ENCODE measurements at regions not wholly inside any gene's neighbourhood (a gene's known extent, or its start where the extent isn't known, plus 50 kb on each side); places are given as distances from the start of the nearest gene placed in this dataset.

GRCh38 chr2:12964904-12965539 lies 248.3 kb downstream of the TRIB2 start:
- no peak overlapping the region for H3K4me3 ChIP-seq (ENCODE audit: low read depth in 1 of 3, low read length in 3 of 3)
- no peaks in the 10 kb centered on the region for H3K27me3 ChIP-seq (ENCODE audit: control insufficient read depth in 3 of 3, insufficient read depth in 3 of 3, low read length in 3 of 3)
- no peaks in the 10 kb centered on the region for H3K9me3 ChIP-seq (ENCODE audit: control insufficient read depth in 2 of 2, insufficient read depth in 1 of 2, low read depth in 1 of 2, low read length in 1 of 2)
- H3K4me1 ChIP-seq (ENCODE audit: control insufficient read depth in 3 of 3, insufficient read depth in 2 of 3, low read depth in 1 of 3, low read length in 2 of 3) = peaks cover 0 to 3% (median 0%) of the 10 kb centered on the region in 3 donors
- no peaks in the 10 kb centered on the region for H3K36me3 ChIP-seq (ENCODE audit: control insufficient read depth in 3 of 3, insufficient read depth in 2 of 3, low read depth in 1 of 3, low read length in 3 of 3)
- DNase-seq (no peak), FAIRE-seq (no peak)
- no peak overlapping the region for H3K27ac ChIP-seq (ENCODE audit: low read depth in 1 of 3, low read length in 2 of 3)
- 78 to 93% (median 84%) methylated on average over 5 of the region's 5 CpGs for WGBS, 3 donors

- DNase-seq = peak; percentile 8 to 58
- no peak for FAIRE-seq
- H3K9me3 ChIP-seq (ENCODE audit: control insufficient read depth in 2 of 2, insufficient read depth in 1 of 2, low read depth in 1 of 2, low read length in 1 of 2) = no peaks in the 10 kb centered on the region
- H3K36me3 ChIP-seq (ENCODE audit: control insufficient read depth in 3 of 3, insufficient read depth in 2 of 3, low read depth in 1 of 3, low read length in 3 of 3) = no peaks in the 10 kb centered on the region
- H3K27ac ChIP-seq (ENCODE audit: low read depth in 1 of 3, low read length in 2 of 3) = no peak overlapping the region
- no peaks in the 10 kb centered on the region for H3K27me3 ChIP-seq (ENCODE audit: control insufficient read depth in 3 of 3, insufficient read depth in 3 of 3, low read length in 3 of 3)
- peaks cover 0 to 3% (median 0%) of the 10 kb centered on the region in 3 donors for H3K4me1 ChIP-seq (ENCODE audit: control insufficient read depth in 3 of 3, insufficient read depth in 2 of 3, low read depth in 1 of 3, low read length in 2 of 3)
- H3K4me3 ChIP-seq (ENCODE audit: low read depth in 1 of 3, low read length in 3 of 3) = no peak overlapping the region
Observed at GRCh38 chr2:12965540-12966269, 249.0 kb downstream of the TRIB2 start.

GRCh38 chr2:12967804-12968203 lies 251.1 kb downstream of the TRIB2 start:
- Histone ChIP-seq H3K4me1 (ENCODE audit: control insufficient read depth in 3 of 3, insufficient read depth in 2 of 3, low read depth in 1 of 3, low read length in 2 of 3) (peaks cover 0 to 3% (median 0%) of the 10 kb centered on the region in 3 donors), H3K9me3 (ENCODE audit: control insufficient read depth in 2 of 2, insufficient read depth in 1 of 2, low read depth in 1 of 2, low read length in 1 of 2) (no peaks in the 10 kb centered on the region), H3K27ac (ENCODE audit: low read depth in 1 of 3, low read length in 2 of 3) (no peak overlapping the region), H3K27me3 (ENCODE audit: control insufficient read depth in 3 of 3, insufficient read depth in 3 of 3, low read length in 3 of 3) (no peaks in the 10 kb centered on the region), H3K36me3 (ENCODE audit: control insufficient read depth in 3 of 3, insufficient read depth in 2 of 3, low read depth in 1 of 3, low read length in 3 of 3) (no peaks in the 10 kb centered on the region), H3K4me3 (ENCODE audit: low read depth in 1 of 3, low read length in 3 of 3) (no peak overlapping the region)
- 72 to 100% (median 88%) methylated on average over 1 of the region's 1 CpG for WGBS, 3 donors
- DNase-seq (no peak), FAIRE-seq (no peak)

- Histone ChIP-seq H3K4me1 (ENCODE audit: control insufficient read depth in 3 of 3, insufficient read depth in 2 of 3, low read depth in 1 of 3, low read length in 2 of 3) (peaks cover 0 to 3% (median 0%) of the 10 kb centered on the region in 3 donors), H3K9me3 (ENCODE audit: control insufficient read depth in 2 of 2, insufficient read depth in 1 of 2, low read depth in 1 of 2, low read length in 1 of 2) (no peaks in the 10 kb centered on the region), H3K27me3 (ENCODE audit: control insufficient read depth in 3 of 3, insufficient read depth in 3 of 3, low read length in 3 of 3) (no peaks in the 10 kb centered on the region), H3K4me3 (ENCODE audit: low read depth in 1 of 3, low read length in 3 of 3) (no peak overlapping the region), H3K27ac (ENCODE audit: low read depth in 1 of 3, low read length in 2 of 3) (no peak overlapping the region), H3K36me3 (ENCODE audit: control insufficient read depth in 3 of 3, insufficient read depth in 2 of 3, low read depth in 1 of 3, low read length in 3 of 3) (no peaks in the 10 kb centered on the region)
- FAIRE-seq (no peak), DNase-seq (no peak)
- 89 to 92% (median 90%) methylated on average over 3 of the region's 3 CpGs for WGBS, 3 donors
Observed at GRCh38 chr2:12968399-12968798, 251.7 kb downstream of the TRIB2 start.

GRCh38 chr2:12970861-12971260 lies 254.1 kb downstream of the TRIB2 start:
- FAIRE-seq (no peak), DNase-seq (no peak)
- Histone ChIP-seq H3K4me3 (ENCODE audit: low read depth in 1 of 3, low read length in 3 of 3) (no peak overlapping the region), H3K9me3 (ENCODE audit: control insufficient read depth in 2 of 2, insufficient read depth in 1 of 2, low read depth in 1 of 2, low read length in 1 of 2) (no peaks in the 10 kb centered on the region), H3K36me3 (ENCODE audit: control insufficient read depth in 3 of 3, insufficient read depth in 2 of 3, low read depth in 1 of 3, low read length in 3 of 3) (no peaks in the 10 kb centered on the region), H3K27ac (ENCODE audit: low read depth in 1 of 3, low read length in 2 of 3) (no peak overlapping the region), H3K27me3 (ENCODE audit: control insufficient read depth in 3 of 3, insufficient read depth in 3 of 3, low read length in 3 of 3) (no peaks in the 10 kb centered on the region), H3K4me1 (ENCODE audit: control insufficient read depth in 3 of 3, insufficient read depth in 2 of 3, low read depth in 1 of 3, low read length in 2 of 3) (no peaks in the 10 kb centered on the region)
- 76 to 83% (median 77%) methylated on average over 4 of the region's 4 CpGs for WGBS, 3 donors

GRCh38 chr2:12971581-12972365 lies 255.0 kb downstream of the TRIB2 start:
- DNase-seq (no peak), FAIRE-seq (no peak)
- 79 to 86% (median 79%) methylated on average over 4 of the region's 4 CpGs for WGBS, 3 donors

GRCh38 chr2:12978066-12978835 lies 261.5 kb downstream of the TRIB2 start:
- FAIRE-seq = no peak
- Histone ChIP-seq H3K36me3 (ENCODE audit: control insufficient read depth in 3 of 3, insufficient read depth in 2 of 3, low read depth in 1 of 3, low read length in 3 of 3) (no peaks in the 10 kb centered on the region), H3K4me1 (ENCODE audit: control insufficient read depth in 3 of 3, insufficient read depth in 2 of 3, low read depth in 1 of 3, low read length in 2 of 3) (no peaks in the 10 kb centered on the region), H3K9me3 (ENCODE audit: control insufficient read depth in 2 of 2, insufficient read depth in 1 of 2, low read depth in 1 of 2, low read length in 1 of 2) (no peaks in the 10 kb centered on the region), H3K27me3 (ENCODE audit: control insufficient read depth in 3 of 3, insufficient read depth in 3 of 3, low read length in 3 of 3) (peaks cover 0 to 3% (median 0%) of the 10 kb centered on the region in 3 donors), H3K4me3 (ENCODE audit: low read depth in 1 of 3, low read length in 3 of 3) (no peak overlapping the region), H3K27ac (ENCODE audit: low read depth in 1 of 3, low read length in 2 of 3) (no peak overlapping the region)
- WGBS, 3 donors = 45 to 58% (median 56%) methylated on average over 4 of the region's 4 CpGs
- DNase-seq = no peak

More at GRCh38 chr2:12971581-12972365, 255.0 kb downstream of the TRIB2 start:
- no peaks in the 10 kb centered on the region for H3K4me1 ChIP-seq (ENCODE audit: control insufficient read depth in 3 of 3, insufficient read depth in 2 of 3, low read depth in 1 of 3, low read length in 2 of 3)
- no peaks in the 10 kb centered on the region for H3K36me3 ChIP-seq (ENCODE audit: control insufficient read depth in 3 of 3, insufficient read depth in 2 of 3, low read depth in 1 of 3, low read length in 3 of 3)
- no peaks in the 10 kb centered on the region for H3K9me3 ChIP-seq (ENCODE audit: control insufficient read depth in 2 of 2, insufficient read depth in 1 of 2, low read depth in 1 of 2, low read length in 1 of 2)
- H3K27me3 ChIP-seq (ENCODE audit: control insufficient read depth in 3 of 3, insufficient read depth in 3 of 3, low read length in 3 of 3) = no peaks in the 10 kb centered on the region
- H3K4me3 ChIP-seq (ENCODE audit: low read depth in 1 of 3, low read length in 3 of 3) = no peak overlapping the region
- H3K27ac ChIP-seq (ENCODE audit: low read depth in 1 of 3, low read length in 2 of 3) = no peak overlapping the region

- peaks cover 0 to 3% (median 0%) of the 10 kb centered on the region in 3 donors for H3K27me3 ChIP-seq (ENCODE audit: control insufficient read depth in 3 of 3, insufficient read depth in 3 of 3, low read length in 3 of 3)
- no peak for FAIRE-seq
- no peak for DNase-seq
- WGBS, 3 donors = 80 to 91% (median 89%) methylated on average over 3 of the region's 3 CpGs
- H3K36me3 ChIP-seq (ENCODE audit: control insufficient read depth in 3 of 3, insufficient read depth in 2 of 3, low read depth in 1 of 3, low read length in 3 of 3) = no peaks in the 10 kb centered on the region
- H3K4me3 ChIP-seq (ENCODE audit: low read depth in 1 of 3, low read length in 3 of 3) = no peak overlapping the region
- no peaks in the 10 kb centered on the region for H3K4me1 ChIP-seq (ENCODE audit: control insufficient read depth in 3 of 3, insufficient read depth in 2 of 3, low read depth in 1 of 3, low read length in 2 of 3)
- H3K27ac ChIP-seq (ENCODE audit: low read depth in 1 of 3, low read length in 2 of 3) = no peak overlapping the region
- H3K9me3 ChIP-seq (ENCODE audit: control insufficient read depth in 2 of 2, insufficient read depth in 1 of 2, low read depth in 1 of 2, low read length in 1 of 2) = no peaks in the 10 kb centered on the region
Observed at GRCh38 chr2:12979066-12979465, 262.3 kb downstream of the TRIB2 start.
